Ovary (tissue), 3 donors: ENCODE measurements at regions not wholly inside any gene's neighbourhood (a gene's known extent, or its start where the extent isn't known, plus 50 kb on each side); places are given as distances from the start of the nearest gene placed in this dataset.

Experiments
- CTCF ChIP-seq, 3 donors: fragments of 450-650 bp in 2 of 3; fragments of 200-600 bp in 1 of 3; IDR thresholded peaks; one replicate each; pipeline versions ENCODE4 v1.5.1 to v1.8.0; 2016 to 2022; ENCODE audit warnings: antibody characterized with exemption in 3 of 3, mild to moderate bottlenecking in 1 of 3
- POLR2A ChIP-seq: fragments of 450-650 bp; IDR thresholded peaks from one replicate; pipeline ENCODE4 v1.6.1; 2017; ENCODE audit warnings: antibody characterized with exemption, mild to moderate bottlenecking, moderate library complexity
- donor health status: DM: no; HTN: no; CAD: no.

- no peak for TF ChIP-seq POLR2A
- TF ChIP-seq CTCF (IDR thresholded peaks at IDR 0.05), result no peak
Measured at GRCh38 chr18:7470101-7470500, 97.0 kb upstream of the PTPRM start.
